Embryonic facial prominence (tissue), 1 donor: ENCODE measurements at regions not wholly inside any gene's neighbourhood (a gene's known extent, or its start where the extent isn't known, plus 50 kb on each side); places are given as distances from the start of the nearest gene placed in this dataset.

Source experiments
- DNase-seq: peaks from one replicate; pipeline ENCODE4 v3.0.0-alpha.2; 2016; ENCODE audit errors: extremely low spot score

DNA sequence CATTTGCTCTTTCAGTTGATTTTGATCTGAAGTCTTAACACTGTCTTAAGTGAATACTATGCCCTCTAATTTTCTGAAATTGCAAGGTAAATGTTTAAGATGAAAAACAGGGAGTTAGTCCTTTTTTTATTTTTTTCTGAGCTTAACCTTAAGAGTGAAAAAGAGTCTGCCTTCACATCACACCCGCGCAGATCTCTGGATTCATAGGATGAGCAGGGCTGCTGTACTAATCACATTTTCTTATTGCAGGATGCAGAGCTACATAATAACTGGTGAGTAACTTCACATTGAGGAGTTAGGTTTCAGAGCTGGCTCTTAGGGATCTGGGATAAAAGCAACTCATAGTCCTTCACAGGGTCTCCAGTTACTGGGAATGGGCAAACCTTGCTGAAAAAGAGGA, 188.7 kb upstream of the ATP1B1 start:
- no peak for DNase-seq

DNA sequence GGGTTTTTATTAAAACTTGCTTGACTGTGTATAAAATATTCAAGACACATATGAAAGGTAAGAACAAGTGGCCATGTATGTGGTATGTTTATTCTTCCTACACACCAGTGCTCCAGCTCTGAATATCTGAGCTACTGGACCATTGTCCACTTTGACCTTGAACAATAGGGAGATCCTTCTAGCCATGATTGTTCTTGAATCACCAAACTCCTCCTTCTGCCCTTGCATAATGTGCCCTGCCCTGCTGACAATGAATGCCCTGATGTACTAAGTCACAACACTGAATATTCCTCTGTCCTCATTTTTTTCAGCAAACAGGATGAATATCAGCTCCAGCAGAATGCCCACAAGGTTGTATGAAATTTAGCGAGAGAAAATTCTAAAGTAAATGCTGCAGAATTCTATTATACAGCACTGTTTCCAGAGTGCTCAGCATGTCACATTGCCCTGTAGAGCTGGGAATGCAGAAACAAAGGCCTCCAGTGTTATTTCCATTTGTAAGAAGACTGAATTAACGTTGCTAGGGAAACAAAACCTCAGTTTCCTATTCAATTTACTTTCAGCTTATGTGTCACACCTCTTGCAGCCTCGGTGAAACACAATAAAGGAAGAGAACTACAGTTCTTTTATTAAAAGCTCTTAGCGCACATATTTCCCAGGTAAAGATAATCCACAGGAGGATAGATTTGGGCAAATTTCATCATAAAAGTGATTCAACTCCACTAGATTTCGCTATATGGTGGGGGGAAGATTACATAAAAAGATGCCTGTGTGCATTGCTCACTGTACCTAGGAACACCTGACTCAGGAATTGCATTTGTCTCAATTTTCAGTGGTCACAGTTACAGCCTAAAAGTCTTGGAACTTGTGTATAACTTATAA, 187.4 kb upstream of the ATP1B1 start:
- DNase-seq = no peak

DNA sequence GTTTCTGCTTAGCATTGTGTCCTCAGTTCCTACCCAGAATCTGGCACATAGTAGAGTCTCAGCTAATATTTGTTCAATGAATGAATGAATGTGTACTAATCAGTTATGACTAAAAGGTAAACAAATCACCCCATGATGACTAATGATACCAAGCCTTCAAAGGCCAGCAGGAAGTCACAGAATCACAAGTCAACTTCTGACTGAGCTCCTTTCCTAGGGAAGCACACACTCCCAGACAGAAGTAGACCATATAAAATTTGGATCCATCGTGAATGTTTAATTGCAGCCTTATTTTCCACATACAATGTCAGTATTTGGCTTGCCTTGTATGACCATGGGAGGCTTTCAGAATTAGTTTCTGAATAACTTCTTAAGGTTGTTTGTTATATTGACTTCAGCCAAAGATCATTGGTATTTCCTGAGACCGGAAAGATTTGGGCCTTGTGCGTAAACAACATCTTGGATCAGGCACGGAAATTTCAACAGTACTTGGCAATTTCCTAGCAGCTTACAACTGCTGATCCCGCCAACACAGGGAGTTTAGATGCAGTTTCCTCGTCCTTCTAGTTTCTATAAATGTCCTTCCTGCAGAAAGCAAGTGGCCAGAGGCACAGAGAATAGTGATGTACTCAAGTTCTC, 185.9 kb upstream of the ATP1B1 start:
- DNase-seq = no peak

DNA sequence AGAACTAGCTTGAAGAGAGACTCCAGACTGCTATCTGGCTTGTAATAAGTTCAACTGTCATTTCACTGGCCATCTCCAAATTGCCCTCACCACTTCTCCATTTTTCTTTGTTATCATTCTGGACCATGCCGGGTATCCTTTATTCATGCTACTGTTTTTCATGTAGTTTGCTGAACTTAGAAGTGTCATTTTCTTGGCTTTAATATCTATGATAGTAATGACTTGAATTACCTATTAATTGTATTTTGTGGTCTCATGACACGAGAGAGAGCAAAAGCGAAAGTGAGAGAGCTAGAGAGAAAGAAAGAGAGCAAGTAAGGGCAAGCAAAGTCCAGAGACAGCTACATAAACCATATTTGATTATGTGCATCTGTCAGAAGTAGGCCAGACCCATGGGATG, 184.9 kb upstream of the ATP1B1 start:
- DNase-seq = no peak

DNA sequence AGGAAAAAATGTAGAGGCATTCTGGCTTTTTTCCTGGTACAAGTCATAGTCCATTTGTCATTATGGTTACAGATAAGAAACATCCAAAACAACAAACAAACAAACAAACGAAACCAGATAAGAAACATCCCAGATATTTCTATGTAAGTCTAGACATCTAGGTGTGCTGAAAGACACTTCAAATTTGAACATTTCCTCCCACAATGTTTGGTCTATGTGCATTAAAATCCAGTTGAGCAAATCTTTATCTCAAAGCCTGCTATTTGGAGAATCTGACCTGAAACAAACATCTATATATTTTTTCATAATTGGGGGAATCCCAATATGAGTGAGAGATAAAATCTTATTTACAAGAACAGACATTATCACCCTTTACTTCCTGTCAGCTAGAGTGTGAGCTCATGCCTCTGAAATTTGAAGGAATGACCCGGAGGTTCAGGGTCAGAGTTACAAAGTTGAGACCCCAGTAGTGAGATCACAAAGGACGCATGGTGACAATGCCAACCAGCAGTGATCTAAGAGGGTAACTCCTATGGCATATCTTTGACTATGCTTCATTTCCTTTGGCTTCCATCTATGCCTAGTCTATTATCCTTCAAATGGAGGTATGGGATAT, 182.9 kb upstream of the ATP1B1 start:
- DNase-seq = no peak

DNA sequence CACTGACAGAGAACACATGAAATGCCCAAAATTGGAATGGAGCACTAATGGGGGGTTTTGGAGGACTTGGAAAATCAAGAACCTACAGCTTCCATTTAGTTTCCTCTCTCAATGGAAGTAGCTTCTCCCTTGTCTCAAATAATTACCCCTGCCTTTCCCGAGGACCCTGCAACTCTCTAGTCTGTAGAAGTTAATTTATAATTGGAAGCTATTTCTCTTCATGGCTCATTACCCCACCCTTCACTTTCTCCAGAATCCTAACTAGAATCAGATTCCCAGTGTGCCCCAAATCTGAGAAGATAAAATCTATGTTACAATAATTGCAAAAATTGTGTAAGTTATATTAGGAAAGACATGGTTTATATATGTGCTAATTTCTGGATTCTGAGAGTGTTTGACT, 181.5 kb upstream of the ATP1B1 start:
- DNase-seq = no peak

DNA sequence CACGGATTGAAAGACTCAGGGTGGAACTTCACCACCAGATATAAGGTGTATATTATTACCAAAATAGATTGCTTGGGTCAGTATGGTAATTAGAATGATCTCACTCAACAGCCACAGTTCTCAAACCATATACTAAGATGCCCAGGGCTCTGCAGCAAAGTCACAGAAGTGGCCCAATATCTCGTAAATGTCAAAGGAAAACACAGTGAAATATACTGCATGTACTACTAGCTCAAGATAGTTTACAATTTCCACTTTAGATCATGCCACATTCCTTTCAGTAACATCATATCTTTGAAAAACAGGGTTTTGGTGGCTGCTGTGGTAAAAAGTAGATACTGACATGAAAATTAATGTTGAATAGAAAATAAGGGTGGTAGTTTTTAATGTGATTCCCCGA, 180.3 kb upstream of the ATP1B1 start:
- DNase-seq = no peak

DNA sequence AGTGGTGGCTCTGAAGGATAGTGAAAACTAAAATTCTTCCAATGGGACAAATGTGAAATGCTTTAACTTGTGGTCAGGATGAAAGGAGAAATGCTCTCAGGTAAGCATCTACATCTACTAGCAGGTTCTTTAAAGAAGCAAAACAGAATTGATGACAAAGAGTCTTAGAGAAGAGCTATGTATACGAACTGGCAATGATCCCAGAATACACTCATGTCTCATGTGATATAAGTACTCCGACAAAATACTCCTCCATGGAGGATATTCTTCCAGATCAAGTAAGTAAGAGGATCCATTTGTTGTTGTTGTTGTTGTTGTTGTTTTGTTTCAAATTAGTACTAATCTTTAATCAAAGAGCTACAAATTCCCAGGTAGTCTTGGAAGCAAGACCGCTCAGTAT, 174.0 kb upstream of the ATP1B1 start:
- DNase-seq = no peak

DNA sequence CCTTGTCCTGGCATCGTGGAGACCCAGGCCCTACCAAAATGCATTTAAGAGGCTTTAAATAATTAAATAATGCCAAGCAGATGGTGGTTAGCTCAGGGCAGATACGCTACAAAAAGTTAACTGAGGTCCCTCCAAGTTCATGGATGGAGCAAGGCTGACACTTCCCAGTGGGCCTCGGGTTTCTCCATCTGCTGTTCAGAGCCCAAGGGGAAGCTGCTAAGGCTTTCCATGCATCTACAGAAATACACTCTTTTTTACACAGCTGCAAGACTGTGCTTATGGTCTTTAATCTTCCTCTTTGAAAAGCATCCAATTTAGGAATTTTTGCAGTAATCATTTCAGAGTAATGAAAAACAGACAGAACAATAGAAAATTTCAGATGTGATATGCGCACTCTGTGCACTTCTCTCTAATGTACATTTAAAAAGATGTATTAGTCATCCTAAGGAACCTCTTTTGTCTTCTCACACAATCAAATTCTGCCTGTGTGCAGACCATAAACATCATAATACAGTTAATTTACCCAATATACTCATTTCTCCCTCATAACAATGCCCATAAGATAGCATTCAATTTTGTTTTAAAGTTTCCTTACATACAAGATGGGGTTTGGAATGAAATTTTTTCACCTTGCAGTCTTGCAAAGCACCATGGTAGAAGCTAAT, 173.2 kb upstream of the ATP1B1 start:
- DNase-seq = no peak

DNA sequence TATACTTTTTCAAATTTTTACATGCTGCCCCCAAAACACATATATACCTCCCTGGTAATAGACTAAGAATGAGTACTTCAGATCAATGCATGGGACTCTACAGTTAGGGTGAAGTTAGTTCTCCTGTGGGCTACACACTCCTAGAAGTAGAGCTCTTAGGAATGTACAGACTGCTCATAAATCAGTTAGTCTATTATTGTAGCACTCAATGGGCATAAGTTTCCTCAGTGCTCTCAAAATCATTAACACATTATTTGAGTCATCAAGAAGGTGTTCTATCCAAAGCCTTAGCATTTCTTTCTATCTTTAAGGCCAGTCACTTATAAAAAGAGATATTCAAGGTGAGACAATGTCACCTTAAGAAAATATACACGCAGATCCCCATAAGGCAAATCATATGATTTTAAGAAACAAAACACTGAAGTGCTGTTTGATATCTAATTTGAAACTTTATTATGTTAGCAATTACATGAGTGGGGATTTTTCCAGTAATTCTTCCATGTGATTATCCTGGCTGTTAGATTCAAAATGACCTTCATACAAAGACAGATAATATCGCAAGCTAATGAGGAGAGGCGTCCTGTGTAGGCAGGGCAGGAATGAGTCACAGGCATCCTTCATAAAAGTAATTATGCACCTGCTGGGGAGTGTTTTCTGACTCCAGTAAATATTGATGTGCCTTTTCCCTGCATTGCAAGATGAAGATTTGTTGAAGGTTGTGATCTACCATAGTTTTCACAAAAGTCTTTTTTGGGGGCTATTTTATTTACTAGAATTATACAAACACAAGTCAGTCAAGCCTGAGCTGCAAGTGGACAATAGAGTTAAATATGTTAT, 167.2 kb upstream of the ATP1B1 start:
- no peak for DNase-seq

DNA sequence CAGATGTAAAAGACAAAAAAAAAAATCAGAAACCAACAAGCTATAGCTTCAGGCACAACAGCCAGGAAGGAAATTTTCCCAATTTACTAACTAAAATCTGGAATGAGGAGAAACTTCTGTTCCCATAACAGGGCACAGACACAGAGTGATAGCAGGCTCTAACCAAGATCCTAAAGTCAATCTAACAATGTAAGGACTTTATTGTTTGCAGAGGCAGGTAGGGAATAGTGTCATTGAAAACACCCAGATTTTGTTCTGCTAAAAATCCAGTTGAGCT, 166.6 kb upstream of the ATP1B1 start:
- DNase-seq = no peak

DNA sequence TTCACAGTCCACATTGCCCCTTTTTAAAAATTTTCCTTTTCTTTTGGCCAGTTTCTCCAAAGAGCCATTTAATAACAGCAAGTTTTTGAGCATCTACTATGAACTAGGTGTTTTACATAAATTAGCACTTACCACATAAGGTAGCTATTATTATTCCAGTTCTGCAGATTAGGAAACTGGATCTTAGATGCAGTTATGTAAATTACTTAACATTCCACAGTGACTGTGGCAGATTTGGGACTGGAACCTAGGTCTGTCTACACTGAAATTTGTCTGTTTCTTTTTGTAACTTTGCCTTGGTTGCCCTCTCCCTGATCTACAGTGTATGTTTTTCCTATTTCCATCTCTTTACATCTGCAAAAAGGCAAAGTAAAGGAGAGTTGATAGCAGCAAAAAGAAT, 164.8 kb upstream of the ATP1B1 start:
- no peak for DNase-seq

DNA sequence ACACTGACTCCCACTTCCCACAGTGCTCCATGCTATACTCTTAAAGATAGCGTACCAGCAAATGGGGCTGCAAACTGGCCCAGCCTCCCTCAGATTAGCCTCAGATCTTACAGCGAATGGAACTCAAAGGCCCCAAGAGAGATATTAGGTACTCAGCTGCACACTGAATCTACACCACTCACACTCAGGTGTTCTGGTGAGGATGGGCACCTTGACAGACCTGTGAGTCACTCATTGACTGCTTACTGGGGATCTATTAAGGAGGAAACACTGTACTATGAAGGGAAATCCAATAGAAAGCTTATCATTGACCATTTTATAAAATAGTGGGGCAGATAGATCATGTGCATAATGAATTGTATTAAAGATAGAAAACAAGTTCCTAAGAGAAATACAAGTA, 164.3 kb upstream of the ATP1B1 start:
- no peak for DNase-seq

DNA sequence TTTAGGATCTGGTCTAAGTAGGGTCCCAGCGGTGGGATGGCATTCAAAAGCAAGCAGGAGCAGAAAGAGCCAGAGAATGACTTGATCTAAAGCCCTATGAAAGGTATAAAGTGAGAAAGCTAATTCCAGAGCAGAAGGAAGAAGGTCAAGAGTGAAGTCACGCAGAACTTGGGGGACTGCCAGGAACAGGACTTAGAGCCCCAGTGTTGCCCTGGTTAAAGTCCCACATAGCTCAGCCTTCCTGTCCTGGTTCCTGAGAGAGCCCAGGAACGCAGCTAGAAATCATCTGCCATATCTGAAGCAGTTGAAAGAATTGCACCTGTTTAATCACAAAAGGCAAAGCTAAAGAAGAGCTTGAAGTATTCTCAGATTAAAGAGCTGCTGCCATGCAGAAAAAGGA, 160.6 kb upstream of the ATP1B1 start:
- no peak for DNase-seq

DNA sequence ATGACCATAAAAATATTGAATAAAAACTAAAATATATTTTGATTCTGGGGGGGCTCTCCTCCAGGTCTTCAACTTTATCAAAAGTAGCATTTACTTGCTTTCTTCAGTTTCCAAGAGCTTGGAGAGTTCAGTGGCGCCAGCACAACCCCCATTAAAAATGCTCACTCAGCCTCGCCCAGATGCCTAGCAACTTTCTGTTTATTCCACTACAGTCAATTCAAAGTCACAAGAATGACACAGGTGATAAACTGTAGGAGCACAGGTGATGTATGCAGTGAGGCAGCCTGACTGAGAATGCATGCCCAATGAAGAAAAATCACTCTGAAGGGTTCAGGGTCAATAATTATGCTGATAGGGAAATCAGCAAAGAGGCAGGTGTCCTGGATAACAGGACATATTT, 159.4 kb upstream of the ATP1B1 start:
- DNase-seq = no peak

DNA sequence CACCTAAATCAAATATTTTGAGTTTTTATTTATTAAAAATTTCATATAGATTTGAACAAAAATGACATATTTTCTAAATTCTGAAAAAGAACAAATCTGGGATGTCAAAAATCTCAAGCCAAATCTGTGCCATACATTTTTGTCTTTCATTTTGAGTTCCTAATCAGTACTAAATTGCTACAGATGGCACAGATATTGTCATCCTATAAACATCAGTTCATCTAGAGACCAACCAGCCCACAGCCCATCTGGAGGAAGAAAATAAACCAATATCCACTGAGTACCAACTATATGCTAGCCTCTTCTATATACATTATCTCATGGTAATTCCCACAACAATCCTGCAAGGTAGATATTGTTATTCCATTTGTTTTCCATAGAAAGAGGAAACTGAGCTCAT, 156.8 kb upstream of the ATP1B1 start:
- DNase-seq = no peak

DNA sequence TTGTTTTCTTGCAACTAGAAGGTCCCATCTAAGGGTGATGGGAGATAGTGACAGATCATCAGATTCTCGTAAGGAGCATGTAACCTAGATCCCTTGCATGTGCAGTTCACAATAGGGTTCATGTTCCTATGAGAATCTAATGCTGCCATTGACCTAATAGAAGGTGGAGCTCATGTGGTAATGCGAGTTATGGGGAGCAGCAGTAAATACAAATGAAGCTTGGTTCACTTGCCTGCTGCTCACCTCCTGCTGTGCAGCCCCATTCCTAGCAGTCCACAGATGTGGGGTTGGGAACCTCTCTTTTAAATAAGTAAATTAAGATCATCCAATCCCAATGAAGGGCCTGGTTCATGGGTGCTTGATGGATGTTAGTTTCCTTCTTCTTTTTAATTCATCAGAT, 148.7 kb upstream of the ATP1B1 start:
- DNase-seq = no peak

DNA sequence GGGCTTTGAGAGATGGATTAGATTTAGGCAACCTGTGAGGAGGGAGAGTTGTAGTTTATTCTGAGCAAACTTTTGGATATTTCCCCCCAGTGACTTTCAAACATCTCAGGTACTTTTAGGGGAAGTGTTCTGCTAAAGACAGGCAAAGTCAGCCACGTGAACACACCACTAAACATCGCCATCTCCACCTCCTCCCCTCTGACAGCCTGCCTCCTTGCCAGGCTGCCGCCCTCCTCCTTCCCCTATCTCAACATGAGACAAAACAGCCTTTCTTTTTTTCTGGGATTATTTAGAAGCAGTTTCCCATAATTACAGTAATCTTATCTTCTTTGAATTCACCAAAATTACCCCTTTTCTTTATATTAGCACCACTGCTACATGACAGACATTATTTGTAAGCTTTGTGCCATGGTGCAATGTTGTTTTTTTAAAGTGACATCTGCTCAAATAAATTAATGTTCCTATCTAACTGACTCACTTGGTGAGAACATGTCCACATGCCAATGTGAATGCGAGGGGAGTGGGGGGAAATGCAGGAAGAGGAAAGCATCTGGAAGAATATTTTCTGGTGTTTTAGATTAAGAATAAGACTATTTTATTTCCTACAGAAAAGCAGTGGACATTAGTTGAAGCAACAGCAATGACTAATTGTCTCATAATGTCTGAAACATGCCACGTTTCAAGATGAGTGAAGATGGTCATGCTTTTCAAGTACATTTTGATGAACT, 147.8 kb upstream of the ATP1B1 start:
- DNase-seq = no peak

DNA sequence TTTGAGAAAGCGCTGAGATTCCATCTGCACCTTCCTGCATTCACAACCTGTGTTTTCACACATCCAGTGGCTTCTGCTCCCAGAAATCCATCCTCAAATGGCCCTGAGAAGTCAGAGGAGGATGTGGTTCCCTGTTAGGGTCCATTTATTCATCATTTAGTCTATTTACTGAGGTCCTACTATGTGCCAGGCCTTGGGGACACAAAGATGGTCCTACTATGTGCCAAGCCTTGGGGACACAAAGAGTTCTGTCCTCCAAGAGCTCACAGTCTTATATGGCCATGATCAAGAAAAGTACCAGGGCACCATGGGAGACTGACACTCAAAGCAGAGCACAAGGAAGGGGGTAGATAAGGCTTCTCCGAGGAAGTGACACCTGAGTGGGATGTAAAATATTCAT, 147.1 kb upstream of the ATP1B1 start:
- no peak for DNase-seq

DNA sequence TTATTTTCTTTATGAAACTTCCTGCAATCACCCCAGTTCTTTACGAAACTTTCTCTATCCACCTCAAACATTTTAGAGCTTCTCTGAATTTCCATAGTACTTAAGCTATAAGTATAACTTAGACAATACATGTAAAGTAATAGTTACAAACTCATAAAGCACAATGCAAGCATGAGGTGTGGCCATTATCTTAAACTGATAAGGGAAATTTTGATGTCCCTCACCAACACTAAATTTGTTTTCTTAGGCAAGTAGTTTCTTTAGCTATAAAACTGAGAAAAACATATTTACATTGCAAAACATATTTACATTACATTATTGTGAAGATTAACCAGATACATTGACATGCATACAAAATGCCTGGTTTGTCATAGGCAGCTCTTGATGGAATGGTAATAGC, 146.4 kb upstream of the ATP1B1 start:
- no peak for DNase-seq

DNA sequence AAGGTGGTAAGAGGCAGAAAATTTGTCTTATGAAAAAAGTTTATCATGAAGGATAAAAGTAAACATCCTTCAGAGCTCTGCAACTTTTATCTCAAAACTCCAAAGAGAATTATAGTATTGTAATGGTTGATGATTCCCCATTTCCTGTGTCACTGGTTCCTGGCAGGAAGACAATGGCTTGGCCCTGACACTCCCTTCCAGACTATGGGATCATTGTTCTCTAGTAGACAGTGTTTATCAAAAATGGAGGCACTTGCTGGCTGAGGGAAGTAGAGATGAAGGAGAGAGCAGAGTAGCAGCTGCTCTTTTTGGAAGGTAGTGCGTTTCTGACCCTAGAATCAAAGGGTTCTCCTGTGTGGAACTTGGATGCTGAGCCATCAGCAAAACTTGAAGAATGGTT, 145.9 kb upstream of the ATP1B1 start:
- no peak for DNase-seq
